Endothelial cell of umbilical vein (primary cell): ENCODE measurements at regions not wholly inside any gene's neighbourhood (a gene's known extent, or its start where the extent isn't known, plus 50 kb on each side); places are given as distances from the start of the nearest gene placed in this dataset.
A peak's percentile ranks its signal among the peaks of the same experiment; 100 is the strongest.

ENCODE experiments used
- BruUV-seq: library from RNA; stranded (reverse); fragments of 400-500 nt; replicated peaks from 2 replicates; lab custom pipeline; 2021; lab: Mats Ljungman, UMichigan
- CTCF ChIA-PET: fragments of 300-600, 350-600 bp; sonication (Branson Sonifier 250); formaldehyde crosslinking; loops from one replicate; lab custom pipeline; 2021; ENCODE audit warnings: antibody characterized with exemption, inconsistent platforms; lab: Charles Lee
- POLR2A ChIA-PET: fragments of 300-600, 350-600 bp; sonication (Branson Sonifier 250); formaldehyde crosslinking; loops from one replicate; lab custom pipeline; 2021; ENCODE audit warnings: antibody characterized with exemption, inconsistent platforms; lab: Charles Lee
- DNase-seq: peaks from one replicate; pipeline ENCODE4 v3.0.0-alpha.2; 2011; ENCODE audit warnings: low read depth, low spot score
- FAIRE-seq: peaks from 2 replicates; lab custom pipeline; 2011; peaks lifted over from hg19 to GRCh38; lab: Jason Lieb, UNC
- H2AFZ ChIP-seq: 2 replicates; pipeline ENCODE4 v1.6.0; 2012; ENCODE audit warnings: low read depth, low read length, control low read depth, inconsistent platforms
- H3K27ac ChIP-seq: 2 replicates; pipeline ENCODE4 v1.5.1; 2011; ENCODE audit warnings: low read depth, mild to moderate bottlenecking, control low read depth, low read length, moderate library complexity; ENCODE audit not compliant: insufficient read depth
- H3K27me3 ChIP-seq, 2 experiments: 2 replicates each; pipeline versions ENCODE4 v1.6.0 to v1.6.1; 2011; ENCODE audit warnings: low read length in 2 of 2, mixed read lengths in 1 of 2; ENCODE audit not compliant: control insufficient read depth in 2 of 2, insufficient read depth in 2 of 2
- H3K36me3 ChIP-seq, 2 experiments: 2 replicates in 1 of 2; 3 replicates in 1 of 2; pipeline ENCODE4 v1.5.1; 2011; ENCODE audit warnings: low read length in 2 of 2, mild to moderate bottlenecking in 1 of 2, moderate library complexity in 1 of 2; ENCODE audit not compliant: control insufficient read depth in 2 of 2, insufficient read depth in 2 of 2; ENCODE audit errors: extremely low read depth in 1 of 2
- H3K4me1 ChIP-seq: 3 replicates; pipeline ENCODE4 v1.5.1; 2011; ENCODE audit warnings: mild to moderate bottlenecking, low read length; ENCODE audit not compliant: control insufficient read depth, insufficient read depth; ENCODE audit errors: extremely low read depth
- H3K4me2 ChIP-seq: 2 replicates; pipeline ENCODE4 v1.6.1; 2011; ENCODE audit warnings: low read length, control low read depth, mixed read lengths; ENCODE audit not compliant: insufficient read depth
- H3K4me3 ChIP-seq, 3 experiments: fragments of 200-600 bp in 1 of 3; sonication (generic), shearing (Covaris generic) in 1 of 3; replicated peaks in 1 of 3; 2 replicates each; pipeline ENCODE4 v1.5.1; 2011 to 2016; ENCODE audit warnings: control low read depth in 3 of 3, low read length in 3 of 3, mild to moderate bottlenecking in 2 of 3, inconsistent platforms in 1 of 3, low read depth in 1 of 3, moderate library complexity in 1 of 3; ENCODE audit not compliant: insufficient read depth in 1 of 3
- H3K79me2 ChIP-seq: 2 replicates; pipeline ENCODE4 v1.6.0; 2012; ENCODE audit warnings: low read length, inconsistent platforms; ENCODE audit not compliant: control insufficient read depth, insufficient read depth
- H3K9ac ChIP-seq: replicated peaks from 2 replicates; pipeline ENCODE3; 2011; ENCODE audit warnings: low read length, control low read depth; ENCODE audit not compliant: insufficient read depth; ENCODE audit errors: extremely low read depth
- H3K9me1 ChIP-seq: replicated peaks from 3 replicates; pipeline ENCODE4 v1.6.0; 2011; ENCODE audit warnings: mild to moderate bottlenecking, low read length; ENCODE audit not compliant: control insufficient read depth, insufficient read depth; ENCODE audit errors: extremely low read depth
- H3K9me3 ChIP-seq: replicated peaks from 2 replicates; pipeline ENCODE4 v1.5.1; 2012; ENCODE audit warnings: low read length, inconsistent platforms; ENCODE audit not compliant: control insufficient read depth, insufficient read depth
- H4K20me1 ChIP-seq: replicated peaks from 2 replicates; pipeline ENCODE3; 2011; ENCODE audit warnings: mild to moderate bottlenecking, low read length; ENCODE audit not compliant: control insufficient read depth, insufficient read depth; ENCODE audit errors: extremely low read depth
- EZH2 ChIP-seq: IDR thresholded peaks from 2 replicates; pipeline ENCODE4 v1.6.1; 2012; ENCODE audit warnings: borderline replicate concordance, low read depth, mild to moderate bottlenecking, moderate library complexity, low read length, inconsistent platforms; ENCODE audit not compliant: severe bottlenecking
- FOS ChIP-seq: IDR thresholded peaks from 2 replicates; pipeline ENCODE4 v1.6.1; 2011; ENCODE audit warnings: mild to moderate bottlenecking, low read length, moderate library complexity, borderline replicate concordance; ENCODE audit not compliant: insufficient read depth
- GATA2 ChIP-seq: IDR thresholded peaks from 2 replicates; pipeline ENCODE4 v1.7.0; 2011; ENCODE audit warnings: low read depth, mild to moderate bottlenecking, moderate library complexity, mixed read lengths, low read length; ENCODE audit not compliant: insufficient read length, insufficient read depth
- JUN ChIP-seq: IDR thresholded peaks from 2 replicates; pipeline ENCODE4 v1.6.1; 2011; ENCODE audit warnings: borderline replicate concordance, low read depth; ENCODE audit not compliant: insufficient read length, insufficient read depth
- MYC ChIP-seq: IDR thresholded peaks from one replicate; pipeline ENCODE4 v1.6.1; 2011; ENCODE audit warnings: mild to moderate bottlenecking, low read depth, low read length
- POLR2A ChIP-seq: IDR thresholded peaks from 2 replicates; pipeline ENCODE4 v1.6.1; 2012; ENCODE audit warnings: low read depth, mild to moderate bottlenecking, control low read depth, low read length
- POLR2AphosphoS5 ChIP-seq: IDR thresholded peaks from 2 replicates; pipeline ENCODE4 v1.6.1; 2012; ENCODE audit warnings: low read depth, mild to moderate bottlenecking, control low read depth, low read length, moderate library complexity; ENCODE audit not compliant: insufficient read depth
- dilution Hi-C: fragments of 300-500 bp; cut with MboI; formaldehyde crosslinking; loops from one replicate; pipeline ENCODE4 v1.15.0; 2019; ENCODE audit warnings: low sequenced_read_pairs; ENCODE audit not compliant: extremely low pct_ligation_motif_present
- intact Hi-C: fragments of 100-400 bp; cut with micrococcal nuclease; formaldehyde crosslinking; loops from one replicate; pipeline ENCODE4 v1.10.0; 2022
- TF ChIP-seq, protein P1 (sequence below): IDR thresholded peaks from 2 replicates; pipeline ENCODE4 v1.6.1; 2011; ENCODE audit not compliant: insufficient read depth, insufficient read length
- TF ChIP-seq, protein P2 (sequence below), 2 donors: IDR thresholded peaks; 1 replicate in 1 of 2; 2 replicates in 1 of 2; pipeline ENCODE4 v1.5.1; 2011; ENCODE audit warnings: low read length in 2 of 2, mild to moderate bottlenecking in 2 of 2, moderate library complexity in 2 of 2, control low read depth in 1 of 2, inconsistent platforms in 1 of 2, low read depth in 1 of 2; ENCODE audit not compliant: insufficient read depth in 1 of 2; ENCODE audit errors: extremely low read depth in 1 of 2

DNA sequence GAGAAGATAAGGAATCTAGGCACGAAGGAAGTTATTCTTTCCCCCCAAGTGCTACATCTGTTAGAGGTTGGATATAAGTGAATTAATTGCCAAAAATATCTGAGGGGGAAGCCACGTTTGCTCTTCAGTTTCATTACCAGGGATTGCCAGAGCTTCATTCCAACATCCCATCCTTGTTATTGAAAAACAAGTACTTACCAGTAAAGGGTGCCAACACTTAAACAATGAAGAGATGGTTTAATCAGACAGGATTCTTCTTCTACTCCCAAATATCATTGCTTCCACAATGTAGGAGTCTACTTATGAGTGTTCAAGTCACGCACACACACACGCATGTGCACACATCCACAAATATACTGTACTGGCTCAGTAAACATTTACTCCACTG lies 312.4 kb downstream of the RPAP3 start:
- Histone ChIP-seq H3K9me3 (no peaks in the 10 kb centered on the region), H3K4me3 (peak overlapping the region in 1 of 3 experiments; percentile 61), H3K27me3 (no peaks in the 10 kb centered on the region), H2AFZ (peak overlapping the region; percentile 42), H3K4me1 (peaks cover 18% of the 10 kb centered on the region), H3K9me1 (no peaks in the 10 kb centered on the region), H3K9ac (no peak overlapping the region), H3K36me3 (no peaks in the 10 kb centered on the region), H4K20me1 (no peaks in the 10 kb centered on the region), H3K4me2 (peak overlapping the region; percentile 88), H3K79me2 (no peaks in the 10 kb centered on the region), H3K27ac (peak overlapping the region; percentile 41)
- intact Hi-C loops = loop anchor here (2.0 to 10.0 kb wide), 2 partner anchors 17 to 189 kb away; no protein-coding TSS in a partner anchor
- no TSS peak for BruUV-seq
- POLR2A ChIA-PET = no interaction called here
- TF ChIP-seq JUN = no peak
- no peak for DNase-seq
- dilution Hi-C loops = no loop called here
- FAIRE-seq = no peak
- CTCF ChIA-PET = interaction anchor here (1.4 to 8.2 kb wide), 3 partner anchors 10 to 359 kb away, joined by 4 to 306 read pairs (median 6); no protein-coding TSS in a partner anchor

DNA sequence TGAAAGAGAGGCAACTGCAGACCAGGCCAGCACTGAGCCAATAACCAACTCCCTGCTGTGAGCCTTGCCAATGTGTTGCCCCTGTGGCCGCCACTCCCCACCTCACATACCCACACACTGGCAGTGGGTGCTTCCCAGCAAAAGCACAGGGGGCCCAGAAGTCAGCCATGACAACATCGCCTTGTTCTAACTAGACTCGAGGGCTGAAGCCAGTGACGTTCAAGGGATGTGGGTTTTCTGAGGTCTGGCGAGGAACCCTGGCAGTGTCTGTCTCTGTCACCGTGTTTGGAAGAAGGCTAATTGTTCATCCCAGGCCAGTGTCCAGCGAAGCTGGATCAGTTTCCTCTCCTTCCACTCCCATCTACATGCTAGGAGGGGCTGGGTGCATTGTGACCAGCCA lies 311.8 kb upstream of the AMIGO2 start:
- peaks cover 18% of the 10 kb centered on the region for H3K4me1 ChIP-seq
- H3K9me3 ChIP-seq = no peaks in the 10 kb centered on the region
- H2AFZ ChIP-seq = no peak overlapping the region
- no peak overlapping the region for H3K9ac ChIP-seq
- TF ChIP-seq, protein P1, sequence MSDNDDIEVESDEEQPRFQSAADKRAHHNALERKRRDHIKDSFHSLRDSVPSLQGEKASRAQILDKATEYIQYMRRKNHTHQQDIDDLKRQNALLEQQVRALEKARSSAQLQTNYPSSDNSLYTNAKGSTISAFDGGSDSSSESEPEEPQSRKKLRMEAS = no peak
- TF ChIP-seq GATA2 (no peak), EZH2 (no peak), JUN (no peak), FOS (no peak), MYC (no peak), POLR2A (no peak), POLR2AphosphoS5 (no peak)
- TF ChIP-seq, protein P2, sequence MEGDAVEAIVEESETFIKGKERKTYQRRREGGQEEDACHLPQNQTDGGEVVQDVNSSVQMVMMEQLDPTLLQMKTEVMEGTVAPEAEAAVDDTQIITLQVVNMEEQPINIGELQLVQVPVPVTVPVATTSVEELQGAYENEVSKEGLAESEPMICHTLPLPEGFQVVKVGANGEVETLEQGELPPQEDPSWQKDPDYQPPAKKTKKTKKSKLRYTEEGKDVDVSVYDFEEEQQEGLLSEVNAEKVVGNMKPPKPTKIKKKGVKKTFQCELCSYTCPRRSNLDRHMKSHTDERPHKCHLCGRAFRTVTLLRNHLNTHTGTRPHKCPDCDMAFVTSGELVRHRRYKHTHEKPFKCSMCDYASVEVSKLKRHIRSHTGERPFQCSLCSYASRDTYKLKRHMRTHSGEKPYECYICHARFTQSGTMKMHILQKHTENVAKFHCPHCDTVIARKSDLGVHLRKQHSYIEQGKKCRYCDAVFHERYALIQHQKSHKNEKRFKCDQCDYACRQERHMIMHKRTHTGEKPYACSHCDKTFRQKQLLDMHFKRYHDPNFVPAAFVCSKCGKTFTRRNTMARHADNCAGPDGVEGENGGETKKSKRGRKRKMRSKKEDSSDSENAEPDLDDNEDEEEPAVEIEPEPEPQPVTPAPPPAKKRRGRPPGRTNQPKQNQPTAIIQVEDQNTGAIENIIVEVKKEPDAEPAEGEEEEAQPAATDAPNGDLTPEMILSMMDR (IDR thresholded peaks at IDR 0.05; ENCODE audit: extremely low read depth in 1 of 2, insufficient read depth in 1 of 2, low read depth in 1 of 2, low read length in 2 of 2) = no peak
- no peaks in the 10 kb centered on the region for H4K20me1 ChIP-seq
- no TSS peak for BruUV-seq
- H3K79me2 ChIP-seq = no peaks in the 10 kb centered on the region
- no peaks in the 10 kb centered on the region for H3K9me1 ChIP-seq
- H3K4me2 ChIP-seq = no peak overlapping the region
- H3K27me3 ChIP-seq = no peaks in the 10 kb centered on the region
- H3K4me3 ChIP-seq = no peak overlapping the region
- DNase-seq (no peak), FAIRE-seq (no peak)
- ChIA-PET CTCF (interaction anchor here (1.0 to 3.1 kb wide), 2 partner anchors 359 to 1267 kb away, joined by 3 to 9 read pairs; no protein-coding TSS in a partner anchor), POLR2A (no interaction called here)
- H3K27ac ChIP-seq = no peak overlapping the region
- intact Hi-C loops = loop anchor here (10.0 kb wide), 1 partner anchor 187 kb away; no protein-coding TSS in a partner anchor
- no peaks in the 10 kb centered on the region for H3K36me3 ChIP-seq
- dilution Hi-C loops = no loop called here
